ENCODE measurements at regions not wholly inside any gene's neighbourhood (a gene's known extent, or its start where the extent isn't known, plus 50 kb on each side); places are given as distances from the start of the nearest gene placed in this dataset.

DNA sequence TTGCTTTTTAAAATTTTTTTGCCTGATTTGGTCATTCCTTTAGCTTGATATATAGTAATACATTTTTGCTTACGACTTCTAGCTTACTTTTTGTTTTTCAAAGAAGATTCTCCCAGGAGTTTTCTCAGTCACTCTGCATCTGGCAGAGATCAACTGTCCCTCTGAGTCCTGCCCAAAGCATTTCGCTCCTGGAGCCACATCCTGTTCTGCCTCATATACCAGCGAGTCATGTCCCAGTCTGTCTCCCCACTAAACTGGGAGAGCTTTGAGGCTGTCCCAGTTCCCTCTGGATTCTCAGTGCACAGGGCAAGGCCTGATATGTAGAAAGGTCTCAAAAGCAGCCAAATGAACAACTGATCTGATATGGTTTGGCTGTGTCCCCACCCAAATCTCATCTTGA lies 326.3 kb downstream of the ARRDC4 start:
- TF ChIP-seq, protein P1, sequence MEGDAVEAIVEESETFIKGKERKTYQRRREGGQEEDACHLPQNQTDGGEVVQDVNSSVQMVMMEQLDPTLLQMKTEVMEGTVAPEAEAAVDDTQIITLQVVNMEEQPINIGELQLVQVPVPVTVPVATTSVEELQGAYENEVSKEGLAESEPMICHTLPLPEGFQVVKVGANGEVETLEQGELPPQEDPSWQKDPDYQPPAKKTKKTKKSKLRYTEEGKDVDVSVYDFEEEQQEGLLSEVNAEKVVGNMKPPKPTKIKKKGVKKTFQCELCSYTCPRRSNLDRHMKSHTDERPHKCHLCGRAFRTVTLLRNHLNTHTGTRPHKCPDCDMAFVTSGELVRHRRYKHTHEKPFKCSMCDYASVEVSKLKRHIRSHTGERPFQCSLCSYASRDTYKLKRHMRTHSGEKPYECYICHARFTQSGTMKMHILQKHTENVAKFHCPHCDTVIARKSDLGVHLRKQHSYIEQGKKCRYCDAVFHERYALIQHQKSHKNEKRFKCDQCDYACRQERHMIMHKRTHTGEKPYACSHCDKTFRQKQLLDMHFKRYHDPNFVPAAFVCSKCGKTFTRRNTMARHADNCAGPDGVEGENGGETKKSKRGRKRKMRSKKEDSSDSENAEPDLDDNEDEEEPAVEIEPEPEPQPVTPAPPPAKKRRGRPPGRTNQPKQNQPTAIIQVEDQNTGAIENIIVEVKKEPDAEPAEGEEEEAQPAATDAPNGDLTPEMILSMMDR (IDR thresholded peaks at IDR 0.05; ENCODE audit: insufficient read depth, low read length, poor library complexity, severe bottlenecking), result no peak
- TF ChIP-seq EZH2phosphoT487 (conservative IDR thresholded peaks at IDR 0.05; ENCODE audit: low read length), result no peak
